SU-DHL-6 (cell line): ENCODE measurements at regions not wholly inside any gene's neighbourhood (a gene's known extent, or its start where the extent isn't known, plus 50 kb on each side); places are given as distances from the start of the nearest gene placed in this dataset.

Source experiments
- H2AFZ ChIP-seq: fragments of 200-600 bp; sonication (generic); 2 replicates; pipeline ENCODE4 v1.6.1; 2014; ENCODE audit warnings: low read depth, mild to moderate bottlenecking, moderate library complexity, mixed read lengths, antibody characterized with exemption, low read length; ENCODE audit not compliant: severe bottlenecking
- H3F3A ChIP-seq: fragments of 200-600 bp; shearing (Covaris generic); 2 replicates; pipeline ENCODE4 v1.6.0; 2016; ENCODE audit warnings: antibody characterized with exemption, mild to moderate bottlenecking; ENCODE audit not compliant: insufficient read depth
- H3K27ac ChIP-seq: fragments of 200-600 bp; sonication (generic); 2 replicates; pipeline ENCODE4 v1.5.1; 2016; ENCODE audit warnings: low read depth, mild to moderate bottlenecking, low read length, moderate library complexity, mixed read lengths
- H3K27me3 ChIP-seq: fragments of 200-600 bp; sonication (generic), shearing (Covaris generic); 2 replicates; pipeline ENCODE4 v1.6.0; 2014; ENCODE audit warnings: mild to moderate bottlenecking, low read length
- H3K36me3 ChIP-seq: fragments of 200-600 bp; sonication (generic); 2 replicates; pipeline ENCODE4 v1.6.1; 2014; ENCODE audit warnings: mild to moderate bottlenecking, low read length, mixed read lengths
- H3K4me2 ChIP-seq: fragments of 300-600, 200-600 bp; shearing (Covaris generic), sonication (generic); 2 replicates; pipeline ENCODE4 v1.6.0; 2014; ENCODE audit warnings: low read length, low read depth, mild to moderate bottlenecking; ENCODE audit not compliant: poor library complexity, severe bottlenecking
- H3K4me3 ChIP-seq: fragments of 200-600 bp; sonication (generic); 2 replicates; pipeline ENCODE4 v1.5.1; 2014; ENCODE audit warnings: antibody characterized with exemption, low read length, mild to moderate bottlenecking, mixed read lengths; ENCODE audit not compliant: insufficient read depth, poor library complexity, severe bottlenecking
- H3K79me2 ChIP-seq: fragments of 200-600 bp; sonication (generic); 2 replicates; pipeline ENCODE4 v1.6.1; 2014; ENCODE audit warnings: mild to moderate bottlenecking, low read length, moderate library complexity; ENCODE audit not compliant: insufficient read depth
- H3K9ac ChIP-seq: fragments of 200-600 bp; sonication (generic); 2 replicates; pipeline ENCODE4 v1.7.0; 2014; ENCODE audit warnings: mild to moderate bottlenecking, low read length
- H3K9me2 ChIP-seq: fragments of 200-600 bp; sonication (generic); replicated peaks from 2 replicates; pipeline ENCODE4 v1.6.1; 2014; ENCODE audit warnings: low read length; ENCODE audit not compliant: insufficient read depth
- H3K9me3 ChIP-seq: fragments of 200-600 bp; sonication (generic); 2 replicates; pipeline ENCODE4 v1.6.1; 2014; ENCODE audit warnings: low read length, mixed read lengths; ENCODE audit not compliant: insufficient read depth
- H4K20me1 ChIP-seq: fragments of 200-600 bp; sonication (generic); 2 replicates; pipeline ENCODE4 v1.6.1; 2014; ENCODE audit warnings: low read depth, mild to moderate bottlenecking, antibody characterized with exemption, low read length, moderate library complexity, mixed read lengths
- CTCF ChIP-seq: fragments of 200-600 bp; sonication (generic); IDR thresholded peaks from one replicate; pipeline ENCODE4 v1.5.1; 2017; ENCODE audit warnings: antibody characterized with exemption, mild to moderate bottlenecking, low read length, moderate library complexity; ENCODE audit not compliant: insufficient read depth, poor library complexity, severe bottlenecking
- EZH2phosphoT487 ChIP-seq: fragments of 200-600 bp; sonication (generic), shearing (Covaris generic); conservative IDR thresholded peaks from 2 replicates; pipeline ENCODE4 v1.6.1; 2018; ENCODE audit warnings: mild to moderate bottlenecking, antibody characterized with exemption, low read length, moderate library complexity, mixed read lengths

GRCh38 chr7:153034791-153035190, 275.2 kb downstream of the ACTR3B start:
- Histone ChIP-seq H3K9ac (no peak overlapping the region), H3K9me3 (no peaks in the 10 kb centered on the region), H3K27ac (no peak overlapping the region), H3K36me3 (no peaks in the 10 kb centered on the region), H3K4me2 (no peak overlapping the region), H2AFZ (no peak overlapping the region), H3F3A (no peaks in the 10 kb centered on the region), H3K9me2 (no peaks in the 10 kb centered on the region), H3K4me3 (no peak overlapping the region), H3K79me2 (no peaks in the 10 kb centered on the region), H3K27me3 (no peaks in the 10 kb centered on the region), H4K20me1 (no peaks in the 10 kb centered on the region)
- no peak for TF ChIP-seq CTCF
- TF ChIP-seq EZH2phosphoT487, result no peak

GRCh38 chr7:153036396-153037063, 277.0 kb downstream of the ACTR3B start:
- Histone ChIP-seq H3K9me3 (no peaks in the 10 kb centered on the region), H3K27me3 (no peaks in the 10 kb centered on the region), H3K27ac (no peak overlapping the region), H3K9me2 (no peaks in the 10 kb centered on the region), H3K4me3 (no peak overlapping the region), H3K36me3 (no peaks in the 10 kb centered on the region), H4K20me1 (no peaks in the 10 kb centered on the region), H3K79me2 (no peaks in the 10 kb centered on the region), H3K4me2 (no peak overlapping the region), H3F3A (no peaks in the 10 kb centered on the region), H3K9ac (no peak overlapping the region), H2AFZ (no peak overlapping the region)
- TF ChIP-seq CTCF (no peak), EZH2phosphoT487 (no peak)

GRCh38 chr7:153043440-153043839, 283.9 kb downstream of the ACTR3B start:
- H2AFZ ChIP-seq, result no peak overlapping the region
- H3K27me3 ChIP-seq, result no peaks in the 10 kb centered on the region
- H3K27ac ChIP-seq, result no peak overlapping the region
- no peaks in the 10 kb centered on the region for H3K9me2 ChIP-seq
- H3K9ac ChIP-seq, result no peak overlapping the region
- H4K20me1 ChIP-seq, result no peaks in the 10 kb centered on the region
- no peaks in the 10 kb centered on the region for H3K9me3 ChIP-seq
- H3F3A ChIP-seq, result no peaks in the 10 kb centered on the region
- TF ChIP-seq CTCF (no peak), EZH2phosphoT487 (no peak)
- H3K79me2 ChIP-seq, result no peaks in the 10 kb centered on the region
- H3K4me3 ChIP-seq, result no peak overlapping the region
- no peak overlapping the region for H3K4me2 ChIP-seq
- no peaks in the 10 kb centered on the region for H3K36me3 ChIP-seq
